Mucosa of gallbladder (tissue), 1 donor: ENCODE measurements at regions not wholly inside any gene's neighbourhood (a gene's known extent, or its start where the extent isn't known, plus 50 kb on each side); places are given as distances from the start of the nearest gene placed in this dataset.

Source experiments
- DNase-seq: peaks from one replicate; pipeline ENCODE4 v3.0.0-alpha.2; 2020; ENCODE audit warnings: low spot score
- donor health status: DM: no; HTN: no; CAD: no.

DNA sequence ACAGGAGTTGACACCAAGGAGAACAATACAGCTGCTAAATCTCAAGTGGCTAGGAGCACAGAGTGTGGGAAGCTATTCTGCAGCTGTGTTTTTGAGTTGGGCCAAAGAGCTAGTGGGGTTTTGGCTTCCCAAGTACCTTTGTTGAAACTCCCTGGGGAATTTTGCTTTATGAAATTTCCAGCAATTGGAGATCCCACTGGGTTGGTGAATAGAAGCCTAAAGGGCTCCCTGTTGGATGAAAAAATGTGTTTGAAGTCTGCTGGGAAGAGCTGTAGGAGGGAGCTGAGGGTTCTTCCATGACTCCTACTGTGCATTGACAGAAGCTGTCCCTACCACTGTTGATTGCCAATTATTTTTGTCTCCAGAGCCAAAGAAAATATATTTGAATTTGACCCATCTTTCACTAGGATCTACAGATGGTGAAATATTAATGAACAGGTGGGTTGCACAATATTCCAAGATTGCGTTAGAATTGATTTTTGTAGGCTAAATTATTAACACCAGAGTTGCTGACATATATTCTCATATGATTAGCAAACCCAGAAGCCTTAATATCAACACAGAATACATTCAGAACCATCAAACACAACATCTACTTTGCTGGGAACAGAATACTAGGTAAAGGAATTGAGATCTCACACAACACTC is 95.4 kb upstream of the CYP1B1 start:
- no peak for DNase-seq

DNA sequence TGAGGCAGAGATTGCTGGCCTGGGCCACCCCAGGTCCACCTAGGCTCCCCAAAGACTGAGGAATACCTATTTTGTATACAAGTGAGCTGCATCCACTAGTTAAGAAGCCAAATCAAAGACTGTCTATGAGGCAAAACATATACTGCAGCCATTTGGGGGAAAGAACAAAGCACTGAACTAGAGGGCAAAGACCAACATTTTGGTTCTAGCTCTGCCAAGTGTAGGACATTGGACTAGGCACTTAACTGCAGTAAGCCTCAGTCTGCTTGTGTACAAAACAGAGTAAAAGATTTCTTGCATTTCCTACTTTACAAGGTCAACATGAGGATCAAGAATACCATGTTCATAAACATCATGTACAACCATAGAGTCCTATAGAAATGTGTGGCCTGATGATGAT is 94.8 kb upstream of the CYP1B1 start:
- DNase-seq, result no peak

DNA sequence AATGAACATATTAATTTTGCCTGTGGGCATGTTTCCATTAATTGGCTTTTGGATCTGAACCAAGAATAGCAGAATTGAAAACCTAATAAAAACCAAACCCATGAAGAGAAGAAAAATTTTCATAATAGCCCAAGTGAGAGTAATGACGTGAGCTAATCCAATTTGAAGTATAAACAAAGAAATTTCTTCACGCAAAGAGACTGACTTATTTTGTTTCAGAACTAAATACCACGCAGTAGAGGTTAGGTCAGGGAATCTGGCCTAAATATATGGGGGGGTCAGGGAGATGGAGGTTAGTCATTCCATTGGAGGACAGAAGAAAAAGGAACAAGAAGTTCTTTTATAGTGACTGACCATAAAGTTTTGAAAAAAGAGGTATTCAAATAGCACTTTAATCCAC is 94.1 kb upstream of the CYP1B1 start:
- no peak for DNase-seq

DNA sequence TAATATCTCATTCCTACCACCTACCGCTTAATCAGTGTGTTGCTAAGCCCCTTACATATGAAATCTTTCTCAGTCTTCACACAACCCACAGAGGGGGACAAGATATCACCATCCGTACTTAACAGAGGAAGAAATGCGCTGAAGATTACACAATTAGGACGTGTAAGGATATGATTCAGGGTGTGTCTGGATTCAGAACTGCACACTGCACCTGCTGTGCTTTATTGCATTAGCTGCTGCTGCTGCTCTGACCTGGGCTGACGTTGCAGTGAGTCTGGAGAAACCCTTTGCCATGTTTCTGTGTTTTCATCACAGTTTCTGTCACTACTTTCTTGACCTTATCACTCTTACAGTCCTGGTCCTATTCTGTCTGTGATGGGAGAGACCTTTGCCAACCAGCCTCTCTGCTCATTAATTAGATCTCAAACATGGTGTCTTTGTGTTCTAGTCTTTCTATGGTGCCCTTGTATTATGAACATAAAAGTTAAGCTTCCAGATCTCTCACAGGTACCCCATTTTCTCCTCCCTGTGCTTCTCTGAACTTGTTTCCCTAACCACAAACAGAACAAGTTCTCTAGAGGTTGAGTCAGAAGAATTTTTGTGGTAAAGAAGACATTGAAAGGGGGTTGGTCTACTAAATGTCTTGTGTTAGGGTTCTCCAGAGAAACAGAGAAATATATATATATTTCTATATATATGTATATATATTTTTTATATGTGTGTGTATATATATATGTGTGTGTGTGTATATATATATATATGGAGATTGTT is 92.9 kb upstream of the CYP1B1 start:
- no peak for DNase-seq

DNA sequence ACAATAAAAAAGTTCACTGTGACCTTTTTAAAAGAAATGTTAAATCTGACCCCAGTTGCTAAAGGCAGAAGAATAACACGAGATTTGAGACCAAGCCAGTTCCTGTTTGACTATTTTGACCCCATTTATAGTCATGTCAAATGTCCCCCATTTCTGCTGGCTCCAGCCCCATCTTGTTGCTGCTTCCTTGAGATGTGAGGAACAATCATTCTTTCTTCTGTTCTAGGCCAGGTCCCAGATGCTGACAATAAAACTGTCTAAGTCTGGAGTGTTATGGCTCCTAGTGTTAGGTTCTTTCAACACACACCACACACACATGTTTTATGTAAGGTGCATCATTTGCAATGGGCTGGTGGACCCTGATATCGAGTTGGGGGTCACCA is 92.0 kb upstream of the CYP1B1 start:
- no peak for DNase-seq

DNA sequence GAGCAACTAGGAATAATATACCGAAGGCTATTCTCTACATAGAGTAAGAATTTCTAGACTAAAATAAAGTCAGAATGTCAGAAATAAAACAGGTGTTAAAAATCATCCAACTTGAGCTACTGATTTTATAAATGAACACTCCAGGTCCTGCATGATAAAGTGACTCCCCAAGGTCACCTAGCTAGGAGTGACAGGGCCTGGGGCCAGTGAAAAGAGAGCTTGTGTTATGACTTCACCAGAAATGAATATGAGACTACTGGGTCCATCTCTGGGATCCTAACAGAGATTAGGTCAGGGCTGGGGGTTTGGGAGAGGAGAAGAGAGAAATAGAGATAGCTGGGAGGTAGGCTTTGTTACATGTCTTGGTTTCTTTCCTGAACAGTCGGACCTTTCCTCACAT is 89.7 kb upstream of the CYP1B1 start:
- DNase-seq, result no peak

DNA sequence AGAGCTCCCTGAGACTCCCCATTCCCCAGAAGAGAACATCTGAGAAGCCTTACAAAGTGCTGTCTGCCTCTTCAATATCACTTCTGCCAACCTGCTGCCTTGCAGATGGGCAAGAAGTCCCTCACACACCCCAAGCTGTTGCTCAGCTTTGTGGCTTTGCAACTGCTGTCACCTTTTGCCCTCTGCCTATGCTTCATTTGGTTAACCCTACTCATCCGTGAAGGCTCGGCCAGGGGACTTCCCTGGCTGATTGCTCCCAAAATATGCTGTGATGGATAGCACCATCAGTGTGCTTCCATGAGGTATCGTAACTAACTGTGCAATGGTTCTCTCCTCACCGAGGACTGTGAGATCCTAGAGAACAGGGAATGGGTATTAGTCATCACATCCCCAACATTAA is 88.9 kb upstream of the CYP1B1 start:
- DNase-seq, result no peak

DNA sequence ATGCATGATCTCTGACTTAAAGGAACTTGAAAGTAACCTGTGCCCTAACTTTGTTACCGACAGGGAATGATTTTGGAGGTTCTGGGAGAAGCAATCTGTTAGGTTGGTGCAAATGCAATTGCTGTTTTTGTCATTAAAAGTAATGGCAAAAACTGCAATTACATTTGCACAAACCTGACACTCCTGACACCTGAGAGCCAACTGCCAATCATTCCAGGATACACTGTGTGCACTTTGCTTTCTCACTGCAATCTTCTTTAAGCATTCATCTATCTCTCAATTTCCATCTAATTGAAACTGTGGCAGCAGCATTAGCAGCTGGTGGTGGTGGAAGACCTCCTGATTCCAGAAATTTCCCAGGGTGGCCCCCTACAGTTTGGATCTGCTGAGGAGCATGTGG is 87.6 kb upstream of the CYP1B1 start:
- DNase-seq, result no peak

DNA sequence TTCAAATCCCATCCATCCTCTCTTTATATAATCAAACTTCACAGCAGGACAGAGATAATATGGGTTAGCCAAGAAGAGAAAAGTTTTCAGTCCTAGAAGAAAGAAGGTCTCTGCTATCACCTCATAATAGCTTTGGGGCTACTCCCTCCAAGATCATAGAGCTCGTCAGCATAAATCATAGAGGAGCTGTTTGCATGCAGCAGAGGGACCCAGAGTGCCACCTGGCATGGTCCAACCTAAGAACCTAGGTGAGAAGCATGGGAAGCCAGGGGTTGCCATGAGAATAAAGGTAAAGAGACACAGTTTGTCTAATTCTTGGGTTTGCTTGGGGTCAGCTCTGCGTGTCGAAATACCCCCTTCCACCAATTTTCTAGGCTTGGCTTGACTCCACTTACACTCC is 87.1 kb upstream of the CYP1B1 start:
- DNase-seq, result no peak

DNA sequence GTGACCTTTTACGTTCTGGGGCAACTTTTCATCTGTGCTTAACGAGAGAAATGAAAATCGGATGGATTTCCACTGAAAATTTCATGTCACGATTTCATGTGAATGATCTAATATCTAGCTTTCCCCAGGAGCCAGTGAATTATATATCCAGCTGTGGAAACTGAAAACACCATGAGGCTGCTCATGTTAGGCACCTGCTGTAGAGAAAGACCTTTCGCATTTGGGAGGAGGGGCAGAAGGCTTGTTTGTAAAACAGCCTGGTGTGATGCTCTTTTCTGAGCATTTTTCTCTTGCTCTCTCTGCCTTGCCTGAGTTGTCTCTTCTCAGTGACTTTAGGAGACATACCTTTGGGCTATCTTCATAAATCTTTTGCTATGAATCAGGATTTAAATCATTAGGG is 84.6 kb upstream of the CYP1B1 start:
- no peak for DNase-seq

DNA sequence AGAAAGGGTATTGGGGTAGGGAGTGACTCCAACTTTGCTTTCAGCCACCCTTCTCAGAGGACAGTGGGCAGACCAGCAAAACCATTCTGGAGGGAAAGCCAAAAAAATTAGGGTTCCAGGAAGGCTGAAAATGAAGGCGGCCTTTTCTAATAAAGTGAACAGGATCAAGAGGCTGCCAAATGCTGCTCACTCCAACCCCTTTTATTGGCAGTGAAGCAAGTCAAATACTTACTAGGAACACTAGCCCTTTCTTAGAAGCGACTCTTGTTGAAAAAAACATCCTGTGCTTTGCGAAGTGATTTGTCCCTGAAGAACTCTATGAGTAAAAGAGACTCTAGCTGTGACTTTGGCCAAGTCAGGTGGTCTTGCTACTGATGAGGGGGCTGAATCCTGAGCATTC is 83.6 kb upstream of the CYP1B1 start:
- no peak for DNase-seq

DNA sequence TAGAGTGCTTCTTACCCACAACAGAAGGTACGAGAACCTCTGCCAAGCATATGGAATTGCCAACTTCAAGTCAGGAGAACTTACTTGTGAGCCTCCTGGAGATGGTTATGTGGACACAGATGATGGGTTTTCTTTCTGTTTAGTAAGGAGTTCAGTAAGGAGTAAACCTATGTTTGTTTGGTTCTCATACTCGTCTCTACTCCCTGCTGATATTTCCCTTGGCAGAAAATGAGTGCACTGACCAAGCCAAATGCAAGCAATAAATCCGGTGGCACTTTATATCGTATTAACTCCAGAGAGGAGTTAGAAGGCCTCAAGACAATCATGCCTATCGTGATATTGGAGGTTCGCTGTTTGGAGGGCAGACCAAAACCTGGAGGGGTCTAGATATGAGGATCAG is 83.2 kb upstream of the CYP1B1 start:
- no peak for DNase-seq

DNA sequence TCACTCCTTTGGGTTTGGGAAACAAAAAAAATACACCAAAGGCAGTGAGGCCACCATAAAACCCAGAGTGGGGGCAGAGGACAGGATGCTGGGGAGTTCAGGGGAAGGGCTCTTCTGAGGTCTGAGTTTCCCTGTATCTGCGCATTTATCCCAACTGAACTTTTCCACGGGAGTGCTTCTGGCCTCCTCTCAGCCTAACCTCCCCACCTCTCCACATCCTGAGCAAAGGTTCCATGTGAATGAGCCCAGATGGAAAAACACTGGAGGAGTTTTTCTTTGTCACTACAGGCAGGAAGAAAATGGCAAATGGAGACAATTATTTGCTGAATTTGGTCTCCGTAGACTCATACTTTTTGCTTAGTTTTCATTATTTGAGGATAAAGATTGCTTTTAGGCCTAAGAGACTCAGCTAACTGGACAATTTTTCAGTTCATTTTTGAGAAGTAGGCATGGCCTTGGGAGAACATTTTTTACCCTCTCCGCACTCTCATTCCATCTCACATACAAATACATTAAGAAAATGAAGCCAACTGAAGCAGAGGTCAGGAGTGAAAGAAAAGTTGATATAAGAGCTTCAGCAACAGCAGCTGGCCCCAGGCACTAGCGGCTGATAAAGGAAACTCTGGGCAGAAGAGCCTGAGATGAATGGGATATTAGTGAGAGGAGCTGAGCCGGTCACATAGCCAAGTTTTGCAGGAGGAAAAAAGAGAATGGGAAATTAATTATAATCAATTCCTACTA is 82.6 kb upstream of the CYP1B1 start:
- DNase-seq, result no peak

DNA sequence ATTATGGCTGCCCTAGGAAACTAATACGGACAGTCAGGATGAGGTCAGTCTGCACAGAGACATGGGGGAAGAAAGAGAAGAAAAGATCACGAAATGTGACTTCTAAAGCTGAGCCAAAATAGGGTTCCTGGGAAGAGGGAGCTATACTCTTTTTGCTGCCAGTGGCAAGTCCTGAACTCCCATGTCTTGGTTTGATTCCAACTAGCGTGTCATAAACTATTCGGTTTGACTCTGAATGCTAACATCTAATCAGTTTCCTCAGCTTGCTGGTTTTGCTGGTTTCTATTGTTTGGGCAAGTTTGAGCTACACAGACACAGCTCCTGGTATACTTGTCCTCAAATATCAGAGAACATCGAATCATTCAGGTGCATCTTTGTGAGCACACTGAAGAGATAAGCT is 80.5 kb upstream of the CYP1B1 start:
- no peak for DNase-seq

DNA sequence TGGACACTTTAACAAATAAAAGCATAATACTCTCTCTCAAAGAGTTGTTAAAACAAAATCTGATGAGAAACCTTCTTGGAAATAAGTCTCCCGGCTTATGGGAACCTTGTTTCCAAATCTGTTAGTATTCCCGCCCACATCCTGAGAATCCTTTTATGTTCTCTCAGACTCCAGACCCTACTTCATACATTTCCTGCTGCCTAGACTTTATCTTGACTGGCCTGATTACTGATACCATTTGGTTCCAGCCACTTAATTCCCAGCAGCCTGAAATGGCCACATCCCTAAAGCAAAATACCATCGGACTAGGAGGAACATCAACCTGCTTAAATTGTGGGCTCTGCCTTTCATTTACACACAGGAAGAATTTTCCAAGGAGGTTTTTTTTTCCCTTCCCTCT is 79.1 kb upstream of the CYP1B1 start:
- no peak for DNase-seq

DNA sequence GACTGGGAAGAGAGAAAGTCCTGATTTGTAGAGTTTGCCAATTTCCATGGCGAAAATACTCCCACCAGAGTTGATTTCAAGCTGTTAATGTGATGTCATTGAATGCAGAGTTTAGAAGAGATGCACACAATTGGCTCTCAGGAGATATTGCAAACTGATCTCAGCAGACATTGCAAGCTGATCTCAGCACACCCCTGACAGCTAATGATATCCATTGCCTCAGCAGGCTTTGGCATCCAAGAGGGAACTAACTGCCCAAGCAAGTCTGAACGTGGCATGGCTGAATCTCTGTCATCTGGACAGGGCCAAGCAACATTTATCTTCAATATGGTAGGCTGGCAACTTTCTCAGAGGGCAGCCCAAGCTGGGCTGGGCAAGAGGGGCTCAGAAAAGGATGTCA is 78.4 kb upstream of the CYP1B1 start:
- no peak for DNase-seq

DNA sequence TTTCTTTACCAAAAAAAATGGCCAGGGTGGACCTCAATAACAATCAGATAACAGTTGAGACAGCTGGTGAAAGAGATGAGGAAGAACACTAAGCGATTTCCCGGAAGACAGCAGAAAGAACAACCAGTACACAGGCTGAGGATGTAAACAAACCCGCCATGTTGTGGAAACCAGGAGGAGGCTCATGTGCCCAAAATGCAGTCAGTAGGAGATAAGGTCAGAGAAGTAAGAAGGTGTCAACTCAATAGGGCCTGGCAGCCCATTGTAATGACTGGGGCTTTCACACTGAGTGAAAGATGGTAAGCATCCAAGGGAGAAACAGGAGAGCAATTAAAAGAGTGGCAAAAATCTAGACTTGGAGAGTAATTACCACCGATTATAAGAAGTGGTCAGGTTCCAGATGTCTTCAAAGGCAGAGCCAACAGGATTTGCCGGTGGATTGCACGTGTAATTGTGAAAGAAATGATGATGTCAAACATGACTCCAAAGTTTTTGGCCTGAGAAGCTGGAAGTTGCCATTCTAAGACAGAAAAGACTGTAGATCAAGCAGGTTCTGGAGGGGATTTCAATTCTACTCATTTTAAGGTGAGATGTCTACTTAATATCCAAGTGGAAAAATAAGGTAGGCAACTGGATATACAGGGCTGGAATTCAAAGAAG is 77.7 kb upstream of the CYP1B1 start:
- DNase-seq, result no peak

DNA sequence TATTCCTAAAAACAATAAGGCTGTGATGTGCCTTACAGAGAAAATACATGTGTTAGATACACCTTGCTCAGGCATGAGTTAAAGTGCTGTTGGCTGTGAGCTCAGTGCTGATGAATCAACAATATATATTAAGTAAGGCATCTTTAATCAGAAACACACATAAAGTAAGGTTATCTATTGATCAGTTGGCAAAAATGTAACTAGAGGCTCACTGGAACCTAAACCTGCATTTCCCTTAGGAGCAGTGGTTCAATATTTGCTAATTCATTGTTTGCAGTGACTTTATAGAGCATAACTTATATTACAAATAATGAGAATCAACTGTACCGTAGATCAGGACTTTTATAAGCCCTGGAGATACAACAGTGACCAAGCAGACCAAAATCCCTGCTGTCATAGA is 77.0 kb upstream of the CYP1B1 start:
- no peak for DNase-seq

DNA sequence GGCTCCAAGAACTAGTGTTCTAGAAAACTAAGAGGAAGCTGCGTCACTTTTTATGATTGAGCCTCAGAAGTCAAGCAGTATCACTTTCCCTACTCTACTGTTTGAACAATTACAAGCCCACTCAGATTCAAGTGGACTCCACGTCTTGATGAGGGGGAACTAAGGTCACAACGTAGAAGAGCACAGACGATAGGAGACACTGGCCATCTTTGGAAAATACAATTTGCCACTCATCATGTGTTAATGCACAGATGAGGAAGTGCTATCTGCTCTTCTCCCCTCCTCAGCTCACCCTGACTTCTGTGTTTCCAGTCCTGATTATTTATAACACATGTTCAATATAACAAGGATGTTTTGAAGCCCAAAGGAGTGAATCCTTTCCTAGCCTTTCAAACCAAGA is 76.1 kb upstream of the CYP1B1 start:
- DNase-seq, result no peak

DNA sequence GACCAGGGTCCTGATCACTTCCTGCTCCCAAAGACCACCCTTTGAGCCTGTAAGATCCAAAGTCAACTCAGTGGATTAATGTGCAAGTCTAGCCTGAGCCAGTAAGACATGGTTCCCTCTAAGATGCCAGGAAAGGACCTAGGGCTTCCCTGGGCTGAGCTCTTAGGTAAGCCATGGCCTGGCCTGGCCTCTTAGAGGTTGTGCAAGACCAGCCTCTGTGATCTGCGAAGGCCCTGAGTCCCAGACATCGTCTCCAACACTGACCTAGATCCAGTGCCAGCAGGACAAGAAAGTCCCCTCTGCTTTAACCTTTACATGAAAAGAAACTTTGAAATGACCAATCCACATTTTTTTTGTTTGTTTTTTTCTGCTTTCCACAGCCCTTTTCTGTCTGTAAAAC is 73.6 kb upstream of the CYP1B1 start:
- DNase-seq, result no peak

DNA sequence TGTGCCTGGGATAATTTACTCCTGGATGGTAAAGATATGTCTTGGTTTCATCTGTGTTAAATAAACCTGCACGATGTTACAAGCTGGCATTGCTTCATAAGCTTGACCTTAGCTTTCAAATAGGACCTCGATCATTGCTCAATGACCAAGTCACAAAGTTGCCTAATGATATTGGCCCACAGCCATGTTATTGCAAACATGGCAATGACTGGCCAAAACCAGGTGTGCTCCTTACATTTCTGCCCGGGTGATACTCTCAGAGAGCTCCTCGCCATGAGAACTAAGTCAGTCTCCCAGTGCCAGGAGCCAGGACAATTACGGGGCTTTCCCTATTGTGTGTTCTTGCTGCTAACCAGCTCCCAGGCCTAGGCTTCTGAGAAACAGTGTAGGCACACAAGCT is 72.5 kb upstream of the CYP1B1 start:
- DNase-seq, result peak; percentile 64

DNA sequence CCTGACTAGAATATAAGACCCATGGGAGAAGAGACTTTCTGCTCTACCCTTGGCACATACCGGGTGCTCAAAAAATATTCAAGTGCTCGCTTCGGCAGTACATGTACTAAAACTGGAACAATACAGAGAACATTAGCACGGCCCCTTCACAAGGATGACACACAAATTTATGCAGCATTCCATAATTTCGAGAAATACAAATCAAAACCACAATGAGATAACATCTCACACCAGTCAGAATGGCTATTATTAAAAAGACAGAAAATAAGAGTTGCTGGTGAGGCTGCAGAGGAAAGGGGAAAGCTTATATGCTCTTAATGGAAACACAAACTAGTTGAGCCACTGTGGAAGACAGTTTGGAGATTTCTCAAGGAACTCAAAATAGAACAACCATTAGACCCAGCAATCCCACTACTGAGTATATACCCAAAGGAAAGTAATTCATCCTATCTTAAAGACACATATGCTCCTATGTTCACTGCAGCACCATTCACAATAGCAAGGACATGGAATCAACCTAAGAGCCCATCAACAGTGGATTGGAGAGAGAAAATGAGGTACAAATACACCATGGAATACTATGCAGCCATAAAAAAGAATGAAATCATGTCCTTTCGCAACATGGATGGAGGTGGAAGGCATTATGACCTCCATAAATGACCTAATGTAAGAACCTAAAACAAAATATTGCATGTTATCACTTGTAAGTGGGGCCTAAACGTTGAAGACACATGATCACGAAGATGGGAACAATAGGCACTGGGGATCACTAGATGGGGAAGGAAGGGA is 71.6 kb upstream of the CYP1B1 start:
- no peak for DNase-seq
